K562 (cell line): ENCODE measurements at regions not wholly inside any gene's neighbourhood (a gene's known extent, or its start where the extent isn't known, plus 50 kb on each side); places are given as distances from the start of the nearest gene placed in this dataset.

ENCODE experiments used
- EHMT2 ChIP-seq: fragments of 450-650 bp; IDR thresholded peaks from 2 replicates; pipeline ENCODE4 v1.6.1; 2018; ENCODE audit warnings: antibody characterized with exemption
- FOXK2 ChIP-seq, 2 experiments: fragments of 450-650 bp; IDR thresholded peaks in 1 of 2; conservative IDR thresholded peaks in 1 of 2; 2 replicates each; pipeline ENCODE4 v1.6.1; 2016; ENCODE audit warnings: low read depth in 2 of 2, mild to moderate bottlenecking in 1 of 2
- MAX ChIP-seq: sonication (generic); formaldehyde crosslinking; IDR thresholded peaks from 2 replicates; pipeline ENCODE4 v1.9.0; 2022; ENCODE audit warnings: mild to moderate bottlenecking, missing genetic modification reagents
- POLR2A ChIP-seq: fragments of 450-650 bp; conservative IDR thresholded peaks from 2 replicates; pipeline ENCODE4 v1.6.1; 2016
- REST ChIP-seq, 2 experiments: fragments of 450-650 bp; formaldehyde crosslinking in 1 of 2; IDR thresholded peaks; 2 replicates each; pipeline versions ENCODE4 v1.4.0 to v1.6.1; 2014 to 2020; ENCODE audit warnings: mild to moderate bottlenecking in 2 of 2, borderline replicate concordance in 1 of 2, low read depth in 1 of 2
- SRSF9 ChIP-seq: fragments of 200-400 bp; formaldehyde crosslinking; IDR thresholded peaks from 2 replicates; pipeline ENCODE4 v1.6.1; 2017; ENCODE audit warnings: low read depth, low read length, borderline replicate concordance

GRCh38 chr11:114815176-114815575 is 136.8 kb downstream of the NXPE2 start:
- TF ChIP-seq EHMT2 (no peak), SRSF9 (no peak), POLR2A (no peak), MAX (CRISPR knock-in tag) (no peak), REST (IDR thresholded peaks at IDR 0.05; ENCODE audit: borderline replicate concordance) (no peak), REST (CRISPR knock-in tag; IDR thresholded peaks at IDR 0.05; ENCODE audit: low read depth) (no peak), FOXK2 (conservative IDR thresholded peaks at IDR 0.05 in 1 of 2, IDR thresholded peaks at IDR 0.05 in 1 of 2; ENCODE audit: low read depth in 2 of 2) (no peak)
